ENCODE measurements at regions not wholly inside any gene's neighbourhood (a gene's known extent, or its start where the extent isn't known, plus 50 kb on each side); places are given as distances from the start of the nearest gene placed in this dataset.
A peak's percentile ranks its signal among the peaks of the same experiment; 100 is the strongest.

- Histone ChIP-seq H4K20me1 (ENCODE audit: insufficient read depth, low read length) (no peaks in the 10 kb centered on the region), H3K4me3 (replicated peaks in 1 of 3; ENCODE audit: low read depth in 2 of 3, low read length in 3 of 3) (no peak overlapping the region), H3K27me3 (ENCODE audit: control insufficient read depth in 2 of 2, insufficient read depth in 2 of 2, low read length in 2 of 2) (no peaks in the 10 kb centered on the region), H3K9ac (ENCODE audit: insufficient read depth, low read length, poor library complexity, severe bottlenecking) (no peak overlapping the region), H3K79me2 (ENCODE audit: insufficient read depth, low read length) (no peaks in the 10 kb centered on the region), H3K36me3 (replicated peaks in 1 of 2; ENCODE audit: control insufficient read depth in 1 of 2, insufficient read depth in 2 of 2, low read length in 2 of 2) (no peaks in the 10 kb centered on the region), H3K4me2 (replicated peaks; ENCODE audit: extremely low read depth, low read length, poor library complexity, severe bottlenecking) (no peak overlapping the region), H3K27ac (ENCODE audit: low read depth in 1 of 2, low read length in 2 of 2) (no peak overlapping the region), H3K4me1 (ENCODE audit: control insufficient read depth in 1 of 2, insufficient read depth in 2 of 2, low read length in 2 of 2) (no peaks in the 10 kb centered on the region), H2AFZ (ENCODE audit: insufficient read depth, low read depth, low read length, poor library complexity, severe bottlenecking) (no peak overlapping the region), H3K9me3 (replicated peaks in 1 of 2; ENCODE audit: control insufficient read depth in 1 of 2, insufficient read depth in 1 of 2, low read length in 2 of 2) (no peaks in the 10 kb centered on the region)
- H3K27ac Mint-ChIP-seq = no peak overlapping the region
- H3K4me3 Mint-ChIP-seq = no peak overlapping the region
- H3K9me3 Mint-ChIP-seq = peaks cover 0 to 2% (median 0%) of the 10 kb centered on the region in 7 donors
- H3K4me1 Mint-ChIP-seq = no peaks in the 10 kb centered on the region
- TF ChIP-seq CTCF (IDR thresholded peaks at IDR 0.05) = no peak
- no peak for DNase-seq
- 68% methylated on average over 3 of the region's 5 CpGs for WGBS (ENCODE audit: insufficient coverage)
- intact Hi-C loops (cut with micrococcal nuclease) = no loop called here
- H3K27me3 Mint-ChIP-seq (ENCODE audit: low read depth in 3 of 3) = no peaks in the 10 kb centered on the region
- H3K36me3 Mint-ChIP-seq = no peaks in the 10 kb centered on the region
These were observed 368.6 kb upstream of the TENM3 start for GRCh38 chr4:181874602-181875001.

GRCh38 chr4:181877329-181877848 lies 365.8 kb upstream of the TENM3 start:
- H3K4me2 ChIP-seq (replicated peaks; ENCODE audit: extremely low read depth, low read length, poor library complexity, severe bottlenecking) = no peak overlapping the region
- no peaks in the 10 kb centered on the region for H3K4me1 ChIP-seq (ENCODE audit: control insufficient read depth in 1 of 2, insufficient read depth in 2 of 2, low read length in 2 of 2)
- Mint-ChIP-seq H3K36me3 (no peaks in the 10 kb centered on the region), H3K27me3 (ENCODE audit: low read depth in 3 of 3) (no peaks in the 10 kb centered on the region), H3K9me3 (peaks cover 0 to 3% (median 0%) of the 10 kb centered on the region in 7 donors), H3K4me3 (no peak overlapping the region), H3K4me1 (no peaks in the 10 kb centered on the region), H3K27ac (peak overlapping the region in 1 of 7 donors; percentile 46)
- H3K27ac ChIP-seq (ENCODE audit: low read depth in 1 of 2, low read length in 2 of 2) = no peak overlapping the region
- H3K9me3 ChIP-seq (replicated peaks in 1 of 2; ENCODE audit: control insufficient read depth in 1 of 2, insufficient read depth in 1 of 2, low read length in 2 of 2) = no peaks in the 10 kb centered on the region
- H2AFZ ChIP-seq (ENCODE audit: insufficient read depth, low read depth, low read length, poor library complexity, severe bottlenecking) = no peak overlapping the region
- no peak for DNase-seq
- WGBS (ENCODE audit: insufficient coverage) = no CpG with 5 or more reads among the region's 1 CpG
- intact Hi-C loops (cut with micrococcal nuclease) = no loop called here
- no peaks in the 10 kb centered on the region for H3K27me3 ChIP-seq (ENCODE audit: control insufficient read depth in 2 of 2, insufficient read depth in 2 of 2, low read length in 2 of 2)
- no peaks in the 10 kb centered on the region for H3K79me2 ChIP-seq (ENCODE audit: insufficient read depth, low read length)
- no peaks in the 10 kb centered on the region for H4K20me1 ChIP-seq (ENCODE audit: insufficient read depth, low read length)
- no peak overlapping the region for H3K4me3 ChIP-seq (replicated peaks in 1 of 3; ENCODE audit: low read depth in 2 of 3, low read length in 3 of 3)
- TF ChIP-seq CTCF (IDR thresholded peaks at IDR 0.05) = no peak
- no peak overlapping the region for H3K9ac ChIP-seq (ENCODE audit: insufficient read depth, low read length, poor library complexity, severe bottlenecking)
- no peaks in the 10 kb centered on the region for H3K36me3 ChIP-seq (replicated peaks in 1 of 2; ENCODE audit: control insufficient read depth in 1 of 2, insufficient read depth in 2 of 2, low read length in 2 of 2)

Data from CD14-positive monocyte (primary cell).